SK-N-SH (cell line): ENCODE measurements at regions not wholly inside any gene's neighbourhood (a gene's known extent, or its start where the extent isn't known, plus 50 kb on each side); places are given as distances from the start of the nearest gene placed in this dataset.

ENCODE experiments used
- CTCF ChIA-PET: fragments of 300-600, 350-600 bp; formaldehyde crosslinking; extraction: SDS; loops from one replicate; lab custom pipeline; 2021; lab: Yijun Ruan, JAX
- POLR2A ChIA-PET: fragments of 350-600 bp; sonication (Branson Sonifier 250); formaldehyde crosslinking; extraction: SDS; loops from one replicate; lab custom pipeline; 2020; ENCODE audit warnings: antibody characterized with exemption, inconsistent platforms; lab: Yijun Ruan, JAX
- DNase-seq: peaks from one replicate; pipeline ENCODE4 v3.0.0; 2012
- H2AFZ ChIP-seq: fragments of 200-600 bp; sonication (generic); 2 replicates; pipeline ENCODE4 v1.8.1; 2016; ENCODE audit warnings: antibody characterized with exemption, mild to moderate bottlenecking, low read depth
- H3F3A ChIP-seq: fragments of 200-600 bp; sonication (generic); replicated peaks from 2 replicates; pipeline ENCODE3; 2016; ENCODE audit warnings: antibody characterized with exemption, mild to moderate bottlenecking; ENCODE audit not compliant: insufficient read depth
- H3K27ac ChIP-seq, 2 experiments: fragments of 200-500 bp in 1 of 2; fragments of 200-600 bp in 1 of 2; sonication (Bioruptor generic) in 1 of 2; sonication (generic), shearing (Covaris generic) in 1 of 2; 2 replicates each; pipeline versions ENCODE4 v1.5.1 to v1.6.1; 2014 to 2016; ENCODE audit warnings: low read depth in 2 of 2, inconsistent platforms in 1 of 2, low read length in 1 of 2, mild to moderate bottlenecking in 1 of 2, mixed read lengths in 1 of 2
- H3K27me3 ChIP-seq: fragments of 200-600 bp; sonication (generic), shearing (Covaris generic); 2 replicates; pipeline ENCODE4 v1.6.1; 2016; ENCODE audit warnings: mixed run types; ENCODE audit not compliant: insufficient read depth
- H3K36me3 ChIP-seq, 2 experiments: fragments of 200-500 bp in 1 of 2; fragments of 200-600 bp in 1 of 2; sonication (Bioruptor generic) in 1 of 2; sonication (generic) in 1 of 2; replicated peaks in 1 of 2; 2 replicates each; pipeline versions ENCODE3 to v1.5.1; 2014 to 2016; ENCODE audit warnings: low read length in 1 of 2, mild to moderate bottlenecking in 1 of 2; ENCODE audit not compliant: insufficient read depth in 2 of 2, control insufficient read depth in 1 of 2
- H3K4me1 ChIP-seq, 2 experiments: fragments of 200-500 bp in 1 of 2; fragments of 200-600 bp in 1 of 2; sonication (Bioruptor generic) in 1 of 2; sonication (generic), shearing (Covaris generic) in 1 of 2; 2 replicates each; pipeline versions ENCODE4 v1.5.1 to v1.6.1; 2014 to 2016; ENCODE audit warnings: low read depth in 1 of 2, low read length in 1 of 2, mixed run types in 1 of 2; ENCODE audit not compliant: insufficient read depth in 2 of 2, control insufficient read depth in 1 of 2
- H3K4me2 ChIP-seq: fragments of 200-600 bp; sonication (generic), shearing (Covaris generic); 2 replicates; pipeline ENCODE4 v1.6.1; 2017; ENCODE audit warnings: mixed run types
- H3K4me3 ChIP-seq, 2 experiments: fragments of 200-500 bp in 1 of 2; fragments of 200-600 bp in 1 of 2; sonication (Bioruptor generic) in 1 of 2; sonication (generic), shearing (Covaris generic) in 1 of 2; 2 replicates each; pipeline versions ENCODE4 v1.5.1 to v1.8.1; 2014 to 2016; ENCODE audit warnings: low read depth in 2 of 2, inconsistent platforms in 1 of 2, low read length in 1 of 2, mild to moderate bottlenecking in 1 of 2, mixed read lengths in 1 of 2, moderate library complexity in 1 of 2
- H3K79me2 ChIP-seq: fragments of 200-600 bp; sonication (generic); 2 replicates; pipeline ENCODE4 v1.8.1; 2017; ENCODE audit warnings: mild to moderate bottlenecking; ENCODE audit not compliant: insufficient read depth
- H3K9ac ChIP-seq: fragments of 200-600 bp; sonication (generic); 2 replicates; pipeline ENCODE4 v1.6.1; 2017; ENCODE audit warnings: mixed run types
- H3K9me2 ChIP-seq: fragments of 200-600 bp; sonication (generic); 2 replicates; pipeline ENCODE4 v1.6.1; 2017; ENCODE audit warnings: mixed run types
- H3K9me3 ChIP-seq: fragments of 200-600 bp; sonication (generic); 2 replicates; pipeline ENCODE4 v1.6.1; 2017; ENCODE audit warnings: mixed run types, mild to moderate bottlenecking, moderate library complexity
- H4K20me1 ChIP-seq: fragments of 200-600 bp; sonication (generic); 2 replicates; pipeline ENCODE4 v1.6.1; 2017; ENCODE audit warnings: mild to moderate bottlenecking, mixed run types; ENCODE audit not compliant: insufficient read depth
- CHD2 ChIP-seq: fragments of 150-350 bp; IDR thresholded peaks from 2 replicates; pipeline ENCODE4 v1.6.1; 2018; ENCODE audit warnings: low read length; ENCODE audit not compliant: partially characterized antibody
- CTCF ChIP-seq: fragments of 200-600 bp; sonication (generic); IDR thresholded peaks from 2 replicates; pipeline ENCODE4 v1.6.1; 2017; ENCODE audit warnings: antibody characterized with exemption, mild to moderate bottlenecking, moderate library complexity
- ELF1 ChIP-seq: IDR thresholded peaks from 2 replicates; pipeline ENCODE4 v1.4.0; 2012
- EP300 ChIP-seq, 2 experiments: IDR thresholded peaks; 2 replicates each; pipeline versions ENCODE4 v1.4.0 to v1.6.1; 2012; ENCODE audit warnings: borderline replicate concordance in 1 of 2, low read depth in 1 of 2, low read length in 1 of 2
- FOSL2 ChIP-seq: IDR thresholded peaks from 2 replicates; pipeline ENCODE4 v1.4.0; 2012; ENCODE audit warnings: low read depth, mild to moderate bottlenecking, moderate library complexity, borderline replicate concordance
- FOXM1 ChIP-seq: IDR thresholded peaks from 2 replicates; pipeline ENCODE4 v1.4.0; 2012; ENCODE audit warnings: low read depth, mild to moderate bottlenecking
- GABPA ChIP-seq: IDR thresholded peaks from 2 replicates; pipeline ENCODE4 v1.4.0; 2012; ENCODE audit warnings: low read depth, mild to moderate bottlenecking
- GATA2 ChIP-seq: sonication (generic); formaldehyde crosslinking; IDR thresholded peaks from 2 replicates; pipeline ENCODE4 v1.5.0; 2020; ENCODE audit warnings: mild to moderate bottlenecking, missing genetic modification reagents
- MEF2A ChIP-seq: IDR thresholded peaks from 2 replicates; pipeline ENCODE4 v1.4.0; 2012; ENCODE audit warnings: low read depth, borderline replicate concordance
- MXI1 ChIP-seq: IDR thresholded peaks from 2 replicates; pipeline ENCODE4 v1.6.1; 2012; ENCODE audit warnings: mild to moderate bottlenecking, low read depth, low read length, improper control_type of control experiment
- RCOR1 ChIP-seq: fragments of 150-350 bp; IDR thresholded peaks from 2 replicates; pipeline ENCODE4 v1.6.1; 2017; ENCODE audit warnings: antibody characterized with exemption, low read length
- RFX5 ChIP-seq: IDR thresholded peaks from 2 replicates; pipeline ENCODE4 v1.6.1; 2012; ENCODE audit warnings: mild to moderate bottlenecking, improper control_type of control experiment, low read length
- RXRA ChIP-seq: IDR thresholded peaks from 2 replicates; pipeline ENCODE4 v1.4.0; 2012; ENCODE audit warnings: low read depth, mild to moderate bottlenecking, borderline replicate concordance
- SIN3A ChIP-seq: IDR thresholded peaks from 2 replicates; pipeline ENCODE4 v1.6.1; 2012; ENCODE audit warnings: low read depth, mild to moderate bottlenecking, low read length, moderate library complexity, borderline replicate concordance
- SMC3 ChIP-seq: IDR thresholded peaks from 2 replicates; pipeline ENCODE4 v1.6.1; 2012; ENCODE audit warnings: low read depth, low read length, improper control_type of control experiment
- TAF1 ChIP-seq: IDR thresholded peaks from 2 replicates; pipeline ENCODE4 v1.6.1; 2012; ENCODE audit warnings: low read depth, mild to moderate bottlenecking, low read length, moderate library complexity, borderline replicate concordance
- TCF12 ChIP-seq: IDR thresholded peaks from 2 replicates; pipeline ENCODE4 v1.4.0; 2012
- USF1 ChIP-seq: IDR thresholded peaks from 2 replicates; pipeline ENCODE4 v1.4.0; 2012; ENCODE audit warnings: low read depth, borderline replicate concordance
- USF2 ChIP-seq: fragments of 150-350 bp; IDR thresholded peaks from 2 replicates; pipeline ENCODE4 v1.6.1; 2017; ENCODE audit warnings: antibody characterized with exemption, low read length, low read depth, borderline replicate concordance
- YY1 ChIP-seq: IDR thresholded peaks from 2 replicates; pipeline ENCODE4 v1.4.0; 2012; ENCODE audit warnings: low read depth, mild to moderate bottlenecking
- ZBTB33 ChIP-seq: IDR thresholded peaks from 2 replicates; pipeline ENCODE4 v1.4.0; 2012; ENCODE audit warnings: low read depth, borderline replicate concordance
- WGBS: methylation state at CpG from one replicate; pipeline ENCODE4 v1.1.6; 2017; ENCODE audit warnings: low lambda C conversion rate; 5-methylcytosine and 5-hydroxymethylcytosine counted together

- ChIA-PET CTCF (interaction anchor here (1.5 kb wide), 1 partner anchor 81 kb away, joined by 3 read pairs; no protein-coding TSS in a partner anchor), POLR2A (no interaction called here)
- H3K9ac ChIP-seq: no peak overlapping the region
- no peaks in the 10 kb centered on the region for H3K79me2 ChIP-seq
- no peak for DNase-seq
- H3K9me2 ChIP-seq: no peaks in the 10 kb centered on the region
- H3K4me3 ChIP-seq: no peak overlapping the region
- no peak for TF ChIP-seq GABPA
- TF ChIP-seq USF2: no peak
- TF ChIP-seq TCF12: 0 out of 2 replicates have a peak, but pooled peaks have one; percentile 18
- no peak for TF ChIP-seq CHD2
- TF ChIP-seq SMC3: no peak
- no peak for TF ChIP-seq GATA2 (CRISPR knock-in tag)
- no peak for TF ChIP-seq TAF1
- no peak for TF ChIP-seq FOXM1
- no peak for TF ChIP-seq RCOR1
- no peak for TF ChIP-seq ELF1
- TF ChIP-seq EP300 (IDR thresholded peaks at IDR 0.05; ENCODE audit: borderline replicate concordance in 1 of 2, low read depth in 1 of 2, low read length in 1 of 2): peak in 1 of 2 experiments; percentile 23; a peak in 1 of 4 replicates
- TF ChIP-seq RFX5: no peak
- TF ChIP-seq SIN3A: no peak
- no peak for TF ChIP-seq MEF2A
- no peak for TF ChIP-seq YY1
- TF ChIP-seq FOSL2: no peak
- no peaks in the 10 kb centered on the region for H3K36me3 ChIP-seq
- no peaks in the 10 kb centered on the region for H4K20me1 ChIP-seq
- H2AFZ ChIP-seq: no peak overlapping the region
- H3K27ac ChIP-seq: peak overlapping the region in 1 of 2 experiments; percentile 30; a peak in 1 of 4 replicates
- H3K4me1 ChIP-seq: peaks cover 0 to 11% of the 10 kb centered on the region in 2 experiments; a peak in 3 of 4 replicates
- WGBS: 53% methylated on average over 3 of the region's 3 CpGs
- no peaks in the 10 kb centered on the region for H3K27me3 ChIP-seq
- no peak overlapping the region for H3K4me2 ChIP-seq
- H3F3A ChIP-seq: peaks cover 3% of the 10 kb centered on the region
- H3K9me3 ChIP-seq: no peaks in the 10 kb centered on the region
These were observed 162.1 kb downstream of the PCDH18 start for GRCh38 chr4:137370206-137370633.

- no peak overlapping the region for H3K4me3 ChIP-seq
- no peaks in the 10 kb centered on the region for H3K36me3 ChIP-seq
- ChIA-PET CTCF (no interaction called here), POLR2A (no interaction called here)
- H3K9ac ChIP-seq: peak overlapping the region; percentile 1; the same call in 1 of the 2 replicates
- H3K4me2 ChIP-seq: peak overlapping the region; percentile 51
- H2AFZ ChIP-seq: peak overlapping the region; percentile 60
- peak overlapping the region; percentile 62 to 73; a peak in 2 of 4 replicates for H3K27ac ChIP-seq
- H3K4me1 ChIP-seq: peaks cover 0 to 11% of the 10 kb centered on the region in 2 experiments; a peak in 3 of 4 replicates
- 41% methylated on average over 2 of the region's 2 CpGs for WGBS
- no peaks in the 10 kb centered on the region for H3K9me2 ChIP-seq
- H4K20me1 ChIP-seq: no peaks in the 10 kb centered on the region
- H3F3A ChIP-seq: peaks cover 3% of the 10 kb centered on the region
- no peaks in the 10 kb centered on the region for H3K79me2 ChIP-seq
- H3K27me3 ChIP-seq: no peaks in the 10 kb centered on the region
- no peaks in the 10 kb centered on the region for H3K9me3 ChIP-seq
- DNase-seq: no peak
- TF ChIP-seq RXRA: no peak
- TF ChIP-seq EP300 (IDR thresholded peaks at IDR 0.05; ENCODE audit: borderline replicate concordance in 1 of 2, low read depth in 1 of 2, low read length in 1 of 2): peak; percentile 37 to 57; a peak in 2 of 4 replicates
- no peak for TF ChIP-seq FOXM1
- TF ChIP-seq MXI1: no peak
- TF ChIP-seq ZBTB33: no peak
- no peak for TF ChIP-seq SIN3A
- TF ChIP-seq GABPA: no peak
- TF ChIP-seq CTCF: no peak
- TF ChIP-seq FOSL2: peak; percentile 62; the same call in 1 of the 2 replicates
- no peak for TF ChIP-seq CHD2
- no peak for TF ChIP-seq USF1
These were observed 164.7 kb downstream of the PCDH18 start for GRCh38 chr4:137367620-137368019.
